HG03139 (cell line): ENCODE measurements at regions not wholly inside any gene's neighbourhood (a gene's known extent, or its start where the extent isn't known, plus 50 kb on each side); places are given as distances from the start of the nearest gene placed in this dataset.
"Not testable (repeated sequence)": the region's sequence is repeated elsewhere in the genome, so short reads cannot be mapped to it uniquely, and the experiment has no call there.

Experiments used
- ATAC-seq: cut with Tn5 transposase; IDR thresholded peaks from one replicate; pipeline ENCODE4 v1.9.1; 2021; ENCODE audit not compliant: unreplicated experiment

DNA sequence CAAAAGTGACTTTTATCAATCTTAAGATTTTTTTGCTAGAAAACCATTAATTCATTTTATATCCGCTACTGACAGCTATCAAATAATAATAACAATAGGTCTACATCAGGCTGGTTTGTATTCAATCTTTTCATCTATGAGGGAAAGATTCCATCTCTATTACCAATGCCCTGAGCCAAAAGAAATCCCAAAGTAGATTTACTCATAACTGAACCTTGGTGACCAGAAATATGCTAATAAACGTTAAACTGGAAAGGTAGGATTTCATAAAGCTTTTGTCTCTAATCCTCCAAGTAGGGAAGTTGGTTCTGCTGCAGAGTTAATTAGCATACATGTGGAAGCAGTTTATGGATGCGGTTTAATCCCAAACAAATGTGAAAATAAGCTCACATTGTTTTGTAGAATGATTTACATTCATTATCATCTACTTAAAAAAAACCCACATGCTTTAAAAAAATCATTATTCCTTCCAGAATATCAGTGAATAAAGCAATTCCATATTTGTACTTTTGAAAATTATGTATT lies 715.5 kb downstream of the CETN3 start:
- no peak for ATAC-seq

- no peak for ATAC-seq
Observed at GRCh38 chr5:89690331-89690730, 719.2 kb downstream of the CETN3 start.

GRCh38 chr5:89686081-89686765 lies 723.3 kb downstream of the CETN3 start:
- ATAC-seq, result no peak

DNA sequence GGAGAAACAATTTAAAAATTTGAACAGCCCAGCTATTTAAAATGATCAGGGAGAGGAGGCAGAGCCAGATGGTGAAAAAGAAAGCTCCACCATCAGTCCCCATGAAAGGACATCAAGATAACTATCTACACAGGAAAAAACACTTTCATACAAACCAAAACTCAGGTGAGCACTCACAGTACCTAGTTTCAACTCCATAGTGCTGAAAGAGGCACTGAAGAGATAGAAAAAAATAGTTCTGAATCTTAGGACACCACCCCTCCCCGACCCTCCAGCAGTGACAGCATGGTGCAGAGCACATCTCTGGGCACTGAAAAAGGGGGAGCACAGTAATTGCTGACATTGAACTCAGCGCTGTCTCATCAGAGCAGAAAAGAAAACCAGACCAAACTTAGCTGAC lies 732.9 kb downstream of the CETN3 start:
- ATAC-seq, result no peak

DNA sequence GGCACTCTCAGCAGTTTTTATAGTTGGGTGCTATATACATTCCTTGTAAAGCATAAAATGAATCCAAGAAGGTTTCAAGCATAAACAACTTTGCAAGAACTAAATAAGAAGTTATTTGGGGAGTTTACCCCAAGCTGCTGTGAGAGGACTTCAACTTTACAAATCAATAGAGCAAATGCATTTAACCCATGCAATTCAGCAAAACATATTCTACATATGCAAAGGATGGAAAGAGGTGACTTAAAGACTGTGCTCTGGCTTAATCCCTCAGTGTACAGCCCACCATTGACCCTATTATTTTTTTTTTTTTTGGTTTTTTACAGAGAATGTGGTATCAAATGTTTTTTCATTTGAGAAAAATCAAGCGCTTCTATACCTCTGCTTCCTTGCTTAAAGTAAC lies 736.5 kb downstream of the CETN3 start:
- ATAC-seq, result no peak

DNA sequence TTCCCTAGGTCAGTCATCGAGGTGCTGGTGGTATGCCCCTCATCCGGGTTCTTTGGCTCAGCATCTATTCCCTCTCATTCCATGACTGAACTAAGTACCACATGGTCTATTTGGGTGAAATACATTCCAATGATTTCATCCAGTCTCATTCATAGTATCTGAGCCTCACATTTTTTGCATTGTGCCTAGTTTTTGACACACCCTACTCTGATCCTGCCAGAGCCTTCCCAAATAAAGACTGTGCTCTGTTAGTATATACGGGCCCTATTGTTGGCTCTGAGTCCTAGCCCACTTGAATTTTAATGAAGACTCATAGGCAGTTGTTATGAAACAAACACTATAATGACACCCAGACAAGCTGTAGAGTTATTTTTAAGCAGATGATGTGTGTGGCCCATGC lies 740.7 kb downstream of the CETN3 start:
- ATAC-seq, result no peak

DNA sequence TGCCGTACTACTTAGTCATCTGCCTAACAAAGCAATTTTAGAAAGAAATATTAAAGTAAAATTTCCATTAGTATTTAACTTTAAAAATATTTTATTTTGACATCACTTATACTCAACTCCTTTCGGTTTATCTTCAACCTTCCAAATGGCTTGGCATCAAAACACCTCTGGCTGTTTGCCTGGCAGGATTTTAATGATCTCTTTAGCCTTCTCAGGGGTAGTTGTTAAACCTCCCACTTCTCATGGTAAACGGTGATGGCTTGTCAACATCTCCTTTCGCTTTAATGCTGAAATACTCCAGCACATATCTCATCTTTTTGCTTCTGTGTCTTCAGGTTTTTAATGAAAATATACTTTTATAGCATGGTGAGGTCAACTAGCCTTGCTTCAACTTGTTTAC lies 747.1 kb downstream of the CETN3 start:
- ATAC-seq, result no peak

DNA sequence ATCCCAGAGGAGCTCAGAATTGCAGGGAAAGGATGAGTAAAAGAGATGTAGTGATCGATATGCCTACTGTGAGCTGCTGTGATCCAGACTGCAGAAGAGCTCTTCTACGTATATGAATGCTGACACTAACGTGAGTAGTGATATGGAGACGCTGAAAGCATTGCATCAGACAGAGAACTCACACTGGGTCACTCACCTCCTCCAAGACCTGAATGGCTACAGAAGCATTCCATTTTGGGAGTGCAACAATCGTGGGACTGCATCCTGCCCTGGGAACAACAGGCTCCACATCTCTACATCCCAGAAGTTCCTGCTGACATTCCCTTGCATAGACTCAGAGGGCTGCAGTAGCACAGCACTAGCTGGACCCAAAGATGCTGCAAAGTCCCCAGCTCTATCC lies 755.9 kb upstream of the MEF2C start:
- no peak for ATAC-seq

- not testable (repeated sequence) for ATAC-seq
Observed at GRCh38 chr5:89634176-89634575, 751.2 kb upstream of the MEF2C start.

DNA sequence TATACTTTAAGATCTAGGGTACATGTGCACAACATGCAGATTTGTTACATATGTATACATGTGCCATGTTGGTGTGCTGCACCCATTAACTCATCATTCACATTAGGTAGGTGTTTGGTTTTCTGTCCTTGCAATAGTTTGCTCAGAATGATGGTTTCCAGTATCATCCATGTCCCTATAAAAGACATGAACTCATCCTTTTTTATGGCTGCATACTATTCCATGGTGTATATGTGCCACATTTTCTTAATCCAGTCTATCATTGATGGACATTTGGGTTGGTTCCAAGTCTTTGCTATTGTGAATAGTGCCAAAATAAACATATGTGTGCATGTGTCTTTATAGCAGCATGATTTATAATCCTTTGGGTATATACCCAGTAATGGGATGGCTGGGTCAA lies 747.1 kb upstream of the MEF2C start:
- ATAC-seq, result not testable (repeated sequence)

DNA sequence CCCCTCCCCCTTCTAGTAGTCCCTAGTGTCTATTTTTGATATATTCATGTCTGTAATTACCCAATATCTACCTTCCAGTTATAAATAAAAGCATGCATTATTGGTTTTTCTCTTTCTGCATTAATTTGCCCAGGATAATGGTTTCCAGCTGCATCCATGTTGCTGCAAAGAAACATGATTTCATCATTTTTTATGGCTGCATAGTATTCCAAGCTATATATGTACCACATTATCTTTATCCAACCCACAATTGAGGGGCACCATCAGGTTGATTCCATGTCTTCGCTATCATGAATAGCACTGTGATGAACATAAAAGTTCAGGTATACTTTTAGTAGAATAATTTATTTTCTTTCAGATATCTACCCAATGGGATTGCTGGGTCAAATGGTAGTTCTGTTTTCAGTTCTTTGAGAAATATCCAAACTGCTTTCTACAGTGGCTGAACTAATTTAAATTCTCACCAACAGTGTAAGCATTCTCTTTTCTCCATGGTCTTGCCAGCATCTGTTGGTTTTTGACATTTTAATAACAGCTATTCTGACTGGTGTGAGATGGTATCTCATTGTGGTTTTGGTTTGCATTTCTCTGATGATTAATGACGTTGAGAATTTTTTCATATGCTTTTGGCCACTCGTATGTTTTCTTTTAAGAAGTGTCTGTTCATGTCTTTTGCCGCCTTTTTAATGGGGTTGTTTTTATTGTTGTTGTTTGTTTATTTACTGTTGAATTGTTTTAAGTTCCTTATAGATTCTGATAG lies 746.1 kb upstream of the MEF2C start:
- no peak for ATAC-seq

DNA sequence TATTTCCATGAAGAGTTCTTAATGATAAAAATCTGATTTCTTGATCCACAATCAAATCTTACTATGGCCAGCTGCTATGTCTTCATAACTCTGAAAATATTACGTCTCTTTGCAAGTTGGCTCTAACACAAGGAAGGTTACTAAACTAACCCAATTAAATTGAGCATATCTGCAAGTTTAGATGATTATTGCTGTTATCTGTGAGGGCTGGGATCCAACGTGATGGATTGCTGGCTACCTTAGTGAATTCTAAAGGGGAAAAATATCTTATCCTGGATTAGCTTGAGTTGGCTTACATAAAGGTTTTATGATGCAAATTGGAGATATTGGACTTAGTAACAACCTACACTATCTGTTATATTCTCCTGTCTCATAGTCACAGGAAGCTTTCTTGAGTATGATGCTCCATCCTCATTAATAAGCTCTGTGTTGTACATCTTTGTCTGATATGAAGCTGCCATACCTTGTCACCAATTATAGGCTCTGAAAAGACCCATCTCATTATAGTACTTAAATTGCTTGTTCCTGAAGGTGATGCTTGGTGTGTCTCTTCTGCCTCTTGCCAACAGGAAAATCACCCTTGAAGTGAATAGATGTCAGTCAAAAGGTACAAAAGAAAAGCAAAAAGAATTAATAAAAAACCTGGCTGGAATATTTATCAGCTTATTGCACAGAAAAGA lies 733.0 kb upstream of the MEF2C start:
- no peak for ATAC-seq

GRCh38 chr5:89613222-89613956 lies 730.4 kb upstream of the MEF2C start:
- peak; percentile 99 for ATAC-seq

DNA sequence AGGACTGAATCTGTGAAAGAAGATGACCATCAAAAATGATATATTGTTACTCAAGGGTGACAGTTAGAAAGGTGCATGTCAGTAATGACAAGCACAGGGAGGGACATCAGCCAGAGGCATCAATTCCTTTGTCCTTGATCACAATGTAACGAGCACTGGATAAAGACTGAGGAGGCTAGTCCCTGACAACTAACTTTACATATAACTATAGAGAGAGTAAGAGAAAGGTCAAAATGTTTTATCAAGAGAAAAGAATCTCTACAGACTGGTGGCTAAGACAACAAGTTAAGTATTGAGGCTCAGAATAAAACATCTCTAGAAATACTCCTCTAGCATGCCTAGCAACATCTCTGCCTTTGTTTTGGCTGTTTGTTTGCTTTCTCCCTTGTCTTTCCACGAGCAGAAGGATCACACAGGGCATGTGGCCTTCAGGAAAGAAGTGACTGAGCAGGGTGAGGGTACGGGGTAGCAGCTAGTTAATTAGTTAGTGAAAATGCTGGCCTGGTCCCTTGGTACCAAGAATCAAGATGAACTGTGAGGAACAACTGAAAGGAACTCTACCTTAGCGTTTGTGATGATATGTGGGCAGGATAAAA lies 724.1 kb upstream of the MEF2C start:
- no peak for ATAC-seq

DNA sequence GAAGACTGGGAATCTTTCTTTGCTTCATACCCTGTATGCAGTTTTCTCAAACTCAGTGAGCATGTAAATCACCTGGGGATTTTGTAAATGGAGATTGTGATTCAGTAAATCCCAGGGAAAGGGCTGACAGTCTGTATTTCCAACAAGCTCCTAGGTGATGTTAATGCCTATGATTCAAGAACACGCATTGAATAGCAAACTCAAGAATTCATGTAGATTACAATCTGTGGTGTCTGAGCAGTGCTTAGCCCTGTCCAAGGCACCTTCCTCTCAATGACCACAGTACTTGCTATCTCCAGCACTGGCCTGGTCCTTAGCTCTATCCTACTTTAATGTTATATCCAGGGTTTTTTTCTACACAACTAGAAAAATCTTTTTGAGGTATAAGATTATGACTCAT lies 721.4 kb upstream of the MEF2C start:
- ATAC-seq, result no peak

- ATAC-seq, result no peak
Observed at GRCh38 chr5:89601880-89602279, 718.9 kb upstream of the MEF2C start.

- ATAC-seq, result no peak
Observed at GRCh38 chr5:89597878-89598277, 714.9 kb upstream of the MEF2C start.

DNA sequence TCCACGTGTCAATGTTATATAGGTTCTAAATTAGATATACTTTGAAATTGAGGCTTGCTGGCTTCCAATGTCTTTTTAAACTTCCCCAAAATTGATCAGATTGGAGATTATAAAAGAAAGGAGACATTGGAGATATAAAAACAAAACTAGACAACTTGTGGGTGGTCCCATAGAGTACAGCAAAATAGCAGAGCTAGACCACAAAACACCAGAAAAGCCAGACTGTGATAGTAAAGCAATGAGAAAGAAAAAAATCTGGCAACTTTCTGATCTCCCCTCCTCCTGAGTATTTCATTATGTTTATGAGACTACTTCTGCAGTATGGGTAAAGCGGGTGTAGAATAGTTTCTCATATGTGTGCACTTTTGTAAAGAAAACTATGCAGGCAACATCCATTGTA lies 713.8 kb upstream of the MEF2C start:
- no peak for ATAC-seq

- no peak for ATAC-seq
Observed at GRCh38 chr5:89595056-89595455, 712.1 kb upstream of the MEF2C start.

- ATAC-seq, result no peak
Observed at GRCh38 chr5:89584339-89584956, 701.5 kb upstream of the MEF2C start.
